ENCODE measurements at regions not wholly inside any gene's neighbourhood (a gene's known extent, or its start where the extent isn't known, plus 50 kb on each side); places are given as distances from the start of the nearest gene placed in this dataset.

DNA sequence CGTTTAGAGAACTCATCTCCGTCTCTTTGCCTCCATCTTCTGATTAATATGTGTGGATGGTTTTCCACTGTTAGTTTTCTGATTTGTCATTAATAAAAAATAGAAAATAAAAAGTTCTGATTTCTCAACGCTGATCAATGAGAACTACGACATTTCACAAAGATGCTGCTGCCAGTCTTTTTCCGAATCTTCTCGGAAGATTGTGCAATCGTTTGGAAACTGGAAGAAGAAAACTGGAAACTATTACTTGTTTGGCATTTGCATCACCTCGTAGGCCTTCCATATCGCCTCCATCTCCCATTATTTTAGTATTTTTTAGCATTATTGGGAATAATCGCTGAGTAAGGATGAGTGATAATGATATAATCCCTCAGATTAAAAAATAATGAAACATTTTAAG lies 123.2 kb upstream of the KLF6 start:
- TF ChIP-seq, protein P1, sequence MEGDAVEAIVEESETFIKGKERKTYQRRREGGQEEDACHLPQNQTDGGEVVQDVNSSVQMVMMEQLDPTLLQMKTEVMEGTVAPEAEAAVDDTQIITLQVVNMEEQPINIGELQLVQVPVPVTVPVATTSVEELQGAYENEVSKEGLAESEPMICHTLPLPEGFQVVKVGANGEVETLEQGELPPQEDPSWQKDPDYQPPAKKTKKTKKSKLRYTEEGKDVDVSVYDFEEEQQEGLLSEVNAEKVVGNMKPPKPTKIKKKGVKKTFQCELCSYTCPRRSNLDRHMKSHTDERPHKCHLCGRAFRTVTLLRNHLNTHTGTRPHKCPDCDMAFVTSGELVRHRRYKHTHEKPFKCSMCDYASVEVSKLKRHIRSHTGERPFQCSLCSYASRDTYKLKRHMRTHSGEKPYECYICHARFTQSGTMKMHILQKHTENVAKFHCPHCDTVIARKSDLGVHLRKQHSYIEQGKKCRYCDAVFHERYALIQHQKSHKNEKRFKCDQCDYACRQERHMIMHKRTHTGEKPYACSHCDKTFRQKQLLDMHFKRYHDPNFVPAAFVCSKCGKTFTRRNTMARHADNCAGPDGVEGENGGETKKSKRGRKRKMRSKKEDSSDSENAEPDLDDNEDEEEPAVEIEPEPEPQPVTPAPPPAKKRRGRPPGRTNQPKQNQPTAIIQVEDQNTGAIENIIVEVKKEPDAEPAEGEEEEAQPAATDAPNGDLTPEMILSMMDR (conservative IDR thresholded peaks at IDR 0.05), result no peak
- Histone ChIP-seq H3K27me3 (ENCODE audit: insufficient read depth, low read length) (no peaks in the 10 kb centered on the region), H3K79me1 (ENCODE audit: insufficient read depth, low read depth, low read length, poor library complexity, severe bottlenecking) (no peaks in the 10 kb centered on the region), H2AFZ (ENCODE audit: low read length) (no peak overlapping the region), H4K20me1 (ENCODE audit: control insufficient read depth, insufficient read depth, insufficient read length) (no peaks in the 10 kb centered on the region), H3K9ac (ENCODE audit: extremely low read depth, insufficient read length, low read length) (no peak overlapping the region), H2BK12ac (ENCODE audit: insufficient read length, low read depth, low read length) (no peak overlapping the region), H3K4me1 (ENCODE audit: insufficient read depth, low read length) (no peaks in the 10 kb centered on the region), H4K8ac (replicated peaks; ENCODE audit: insufficient read length, low read depth, low read length) (no peak overlapping the region), H4K5ac (ENCODE audit: insufficient read length, low read depth, low read length) (no peak overlapping the region), H2BK5ac (ENCODE audit: insufficient read length, low read length) (no peak overlapping the region), H3K14ac (ENCODE audit: insufficient read depth, low read length) (no peak overlapping the region), H3K4ac (ENCODE audit: low read depth, low read length) (no peak overlapping the region), H2BK15ac (ENCODE audit: low read depth, low read length) (no peak overlapping the region), H2BK20ac (ENCODE audit: low read depth, low read length, poor library complexity, severe bottlenecking) (no peak overlapping the region), H3K79me2 (ENCODE audit: insufficient read depth, low read length) (no peaks in the 10 kb centered on the region), H4K91ac (ENCODE audit: insufficient read length, low read depth, low read length) (no peak overlapping the region), H2BK120ac (ENCODE audit: low read depth, low read length, poor library complexity, severe bottlenecking) (no peak overlapping the region), H3T11ph (ENCODE audit: low read length) (no peak overlapping the region), H3K18ac (ENCODE audit: insufficient read length, low read depth, low read length) (no peak overlapping the region), H3K23ac (ENCODE audit: insufficient read length, low read depth, low read length) (no peak overlapping the region), H3K23me2 (ENCODE audit: insufficient read length, low read depth, low read length, poor library complexity, severe bottlenecking) (no peaks in the 10 kb centered on the region), H3K56ac (ENCODE audit: insufficient read length, low read depth, low read length) (no peak overlapping the region), H2AK5ac (ENCODE audit: insufficient read length, low read length) (no peak overlapping the region), H3K9me3 (ENCODE audit: control insufficient read depth, low read depth, low read length) (no peaks in the 10 kb centered on the region), H3K27ac (ENCODE audit: insufficient read length, low read depth, low read length) (no peak overlapping the region), H3K4me2 (ENCODE audit: insufficient read depth, insufficient read length, low read length) (no peak overlapping the region)
- H3K9me3 Mint-ChIP-seq, result peaks cover 7 to 11% of the 10 kb centered on the region in 2 experiments; a peak in 4 of 5 replicates
- WGBS (ENCODE audit: extremely low coverage, insufficient read length, low lambda C conversion rate), result no CpG with 5 or more reads among the region's 10 CpGs
- peaks cover 4 to 11% of the 10 kb centered on the region in 2 experiments; a peak in 3 of 4 replicates for H3K4me1 Mint-ChIP-seq
- no peak for DNase-seq
- no peaks in the 10 kb centered on the region; the same call in 1 of the 2 replicates for H3K27me3 Mint-ChIP-seq (ENCODE audit: low read depth)
- no peak overlapping the region for H3K4me3 Mint-ChIP-seq
- H3K36me3 Mint-ChIP-seq (ENCODE audit: insufficient read depth in 1 of 3, low read depth in 3 of 3), result peaks cover 0 to 5% (median 0%) of the 10 kb centered on the region in 3 experiments; a peak in 2 of 7 replicates
- no peak overlapping the region for H3K27ac Mint-ChIP-seq
